Gastroesophageal sphincter (tissue), 4 donors: ENCODE measurements at regions not wholly inside any gene's neighbourhood (a gene's known extent, or its start where the extent isn't known, plus 50 kb on each side); places are given as distances from the start of the nearest gene placed in this dataset.

ENCODE experiments used
- ATAC-seq: fragments of 150-250 bp; one replicate; pipeline ENCODE4 v1.9.1; 2016; ENCODE audit warnings: mild to moderate bottlenecking, moderate library complexity
- H3K27ac ChIP-seq, 4 donors: fragments of 200-600 bp; sonication (generic) in 3 of 4; 1 replicate in 3 of 4; 2 replicates in 1 of 4; pipeline ENCODE4 v1.5.1; 2016 to 2019
- H3K27me3 ChIP-seq: fragments of 200-600 bp; sonication (generic); one replicate; pipeline ENCODE4 v1.5.1; 2019
- H3K36me3 ChIP-seq, 2 donors: fragments of 200-600 bp; sonication (generic); one replicate each; pipeline ENCODE4 v1.5.1; 2019; ENCODE audit warnings: control low read depth in 1 of 2
- H3K4me1 ChIP-seq, 3 donors: fragments of 200-600 bp; sonication (generic); 1 replicate in 2 of 3; 2 replicates in 1 of 3; pipeline ENCODE4 v1.5.1; 2016 to 2019; ENCODE audit warnings: control low read depth in 2 of 3
- H3K4me3 ChIP-seq, 2 donors: fragments of 200-600 bp; sonication (generic); one replicate each; pipeline ENCODE4 v1.5.1; 2019; ENCODE audit warnings: mild to moderate bottlenecking in 1 of 2, moderate library complexity in 1 of 2
- H3K9me3 ChIP-seq, 3 donors: fragments of 200-600 bp; sonication (generic); one replicate each; pipeline ENCODE4 v1.5.1; 2017 to 2019; ENCODE audit warnings: control low read depth in 2 of 3
- CTCF ChIP-seq, 4 experiments: fragments of 200-600 bp in 2 of 4; fragments of 450-650 bp in 2 of 4; sonication (generic) in 1 of 4; IDR thresholded peaks; one replicate each; pipeline ENCODE4 v1.5.1; 2017 to 2019; ENCODE audit warnings: antibody characterized with exemption in 4 of 4, mild to moderate bottlenecking in 2 of 4, moderate library complexity in 2 of 4
- EP300 ChIP-seq: sonication (generic); formaldehyde crosslinking; IDR thresholded peaks from one replicate; pipeline ENCODE4 v1.6.1; 2017; ENCODE audit warnings: antibody characterized with exemption, mild to moderate bottlenecking
- POLR2A ChIP-seq, 2 donors: fragments of 450-650 bp; IDR thresholded peaks; one replicate each; pipeline ENCODE4 v1.6.1; 2017; ENCODE audit warnings: antibody characterized with exemption in 2 of 2, mild to moderate bottlenecking in 2 of 2, moderate library complexity in 1 of 2
- POLR2AphosphoS5 ChIP-seq: sonication (generic); formaldehyde crosslinking; IDR thresholded peaks from one replicate; pipeline ENCODE4 v1.6.1; 2017; ENCODE audit warnings: antibody characterized with exemption
- WGBS, 2 donors: methylation state at CpG; one replicate each; pipeline ENCODE4 v1.1.5; 2018; ENCODE audit warnings: low coverage in 1 of 2; 5-methylcytosine and 5-hydroxymethylcytosine counted together

DNA sequence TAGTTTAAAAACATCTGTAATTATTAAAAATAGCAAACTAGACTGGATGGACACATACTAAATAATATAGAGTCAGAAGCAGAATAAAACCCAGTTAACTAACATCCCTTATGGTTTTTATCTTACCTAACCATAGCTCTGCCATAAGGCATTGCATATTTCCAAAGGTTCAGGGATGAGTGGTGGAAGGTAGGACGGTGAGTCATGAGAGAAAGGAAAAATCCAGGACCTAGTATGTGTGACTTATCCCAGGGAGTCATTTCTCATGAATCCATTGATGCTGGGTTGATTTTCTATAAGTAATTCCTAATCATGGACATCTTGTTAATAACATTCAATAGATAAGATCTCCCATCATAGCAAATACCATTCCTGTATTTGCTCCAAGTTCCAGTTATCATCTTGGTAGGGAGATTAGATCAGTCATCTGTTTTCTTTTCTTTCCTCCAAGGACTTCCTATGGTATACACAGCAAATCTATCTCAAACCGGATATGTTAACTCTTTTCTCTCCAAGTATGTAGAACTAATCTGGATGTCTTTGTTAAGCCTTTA, 490.7 kb upstream of the B3GALT2 start:
- H3K27me3 ChIP-seq = no peaks in the 10 kb centered on the region
- no peaks in the 10 kb centered on the region for H3K9me3 ChIP-seq
- peaks cover 0 to 12% (median 0%) of the 10 kb centered on the region in 3 donors for H3K4me1 ChIP-seq
- no peak for ATAC-seq
- TF ChIP-seq EP300 (no peak), POLR2A (IDR thresholded peaks at IDR 0.05) (no peak), POLR2AphosphoS5 (no peak), CTCF (IDR thresholded peaks at IDR 0.05) (no peak)
- no peak overlapping the region for H3K27ac ChIP-seq
- H3K36me3 ChIP-seq = no peaks in the 10 kb centered on the region
- no peak overlapping the region for H3K4me3 ChIP-seq
- WGBS, 2 donors = 35 to 95% methylated on average over 2 of the region's 2 CpGs

- 77 to 92% methylated on average over 7 of the region's 7 CpGs for WGBS, 2 donors
- ATAC-seq = no peak
- no peak overlapping the region for H3K27ac ChIP-seq
- H3K4me1 ChIP-seq = no peaks in the 10 kb centered on the region
- no peaks in the 10 kb centered on the region for H3K36me3 ChIP-seq
- TF ChIP-seq POLR2AphosphoS5 (no peak), EP300 (no peak), CTCF (IDR thresholded peaks at IDR 0.05) (no peak), POLR2A (IDR thresholded peaks at IDR 0.05) (no peak)
- H3K4me3 ChIP-seq = no peak overlapping the region
- H3K9me3 ChIP-seq = no peaks in the 10 kb centered on the region
- no peaks in the 10 kb centered on the region for H3K27me3 ChIP-seq
Measured at GRCh38 chr1:193674292-193674944, 488.0 kb upstream of the B3GALT2 start.

DNA sequence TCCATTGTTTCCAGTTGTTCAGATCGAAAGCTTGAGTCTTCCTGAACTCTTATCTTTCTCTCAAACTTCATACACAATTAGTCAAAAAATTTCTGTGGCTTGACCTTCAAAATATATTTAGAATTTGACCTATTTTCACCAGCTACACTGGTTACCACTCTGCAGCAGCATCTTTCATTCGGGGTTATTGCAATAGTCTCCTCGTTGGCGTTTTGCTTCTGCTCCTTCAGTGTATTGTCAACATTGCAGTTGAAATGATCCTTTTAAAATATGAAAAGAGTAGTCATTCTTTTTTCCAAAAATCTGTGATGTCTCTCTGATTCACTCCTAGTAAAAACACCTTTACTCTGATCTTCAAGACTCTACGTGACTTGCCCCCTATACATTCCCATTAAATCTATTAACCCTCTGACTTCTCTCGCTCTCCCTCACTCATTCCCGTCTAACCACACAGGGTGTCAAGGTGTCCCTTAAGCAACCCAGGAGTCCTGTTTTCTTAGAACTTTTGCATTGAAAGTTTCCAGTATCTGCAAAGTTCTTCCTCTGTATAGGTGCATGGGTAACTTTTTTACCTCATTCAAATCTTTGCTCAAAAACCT, 480.2 kb upstream of the B3GALT2 start:
- WGBS, 2 donors = 82 to 85% methylated on average over 3 to 7 of the region's 7 CpGs
- no peak for ATAC-seq
- no peaks in the 10 kb centered on the region for H3K4me1 ChIP-seq
- H3K36me3 ChIP-seq = no peaks in the 10 kb centered on the region
- H3K4me3 ChIP-seq = no peak overlapping the region
- TF ChIP-seq EP300 = no peak
- no peak for TF ChIP-seq POLR2A (IDR thresholded peaks at IDR 0.05)
- TF ChIP-seq POLR2AphosphoS5 = no peak
- TF ChIP-seq CTCF (IDR thresholded peaks at IDR 0.05) = no peak
- no peak overlapping the region for H3K27ac ChIP-seq
- H3K27me3 ChIP-seq = no peaks in the 10 kb centered on the region
- H3K9me3 ChIP-seq = no peaks in the 10 kb centered on the region

- H3K4me1 ChIP-seq = peaks cover 0 to 4% (median 0%) of the 10 kb centered on the region in 3 donors
- ATAC-seq = no peak
- H3K27ac ChIP-seq = no peak overlapping the region
- H3K36me3 ChIP-seq = no peaks in the 10 kb centered on the region
- no peaks in the 10 kb centered on the region for H3K9me3 ChIP-seq
- no peak for TF ChIP-seq POLR2AphosphoS5
- no peak for TF ChIP-seq EP300
- no peak for TF ChIP-seq POLR2A (IDR thresholded peaks at IDR 0.05)
- TF ChIP-seq CTCF (IDR thresholded peaks at IDR 0.05) = no peak
- H3K4me3 ChIP-seq = no peak overlapping the region
- no peaks in the 10 kb centered on the region for H3K27me3 ChIP-seq
Measured at GRCh38 chr1:193663965-193664364, 477.6 kb upstream of the B3GALT2 start.

- Histone ChIP-seq H3K27me3 (no peaks in the 10 kb centered on the region), H3K9me3 (no peaks in the 10 kb centered on the region), H3K4me1 (peaks cover 0 to 14% (median 4%) of the 10 kb centered on the region in 3 donors), H3K4me3 (no peak overlapping the region), H3K27ac (no peak overlapping the region), H3K36me3 (no peaks in the 10 kb centered on the region)
- WGBS, 2 donors = 67 to 81% methylated on average over 2 of the region's 2 CpGs
- no peak for ATAC-seq
- TF ChIP-seq EP300 = no peak
- no peak for TF ChIP-seq POLR2A (IDR thresholded peaks at IDR 0.05)
Measured at GRCh38 chr1:193662030-193662429, 475.6 kb upstream of the B3GALT2 start.
